GDM1 (cell line): ENCODE measurements at regions not wholly inside any gene's neighbourhood (a gene's known extent, or its start where the extent isn't known, plus 50 kb on each side); places are given as distances from the start of the nearest gene placed in this dataset.
"Not testable (repeated sequence)": the region's sequence is repeated elsewhere in the genome, so short reads cannot be mapped to it uniquely, and the experiment has no call there.

Source experiments
- DNase-seq: peaks from one replicate; lab custom pipeline; 2025; lab: John Stamatoyannopoulos, UW

GRCh38 chr1:66460776-66461175 is 73.2 kb upstream of the SGIP1 start:
- DNase-seq: no peak

GRCh38 chr1:66462313-66462712 is 71.6 kb upstream of the SGIP1 start:
- no peak for DNase-seq

- no peak for DNase-seq
These were observed 69.6 kb upstream of the SGIP1 start for GRCh38 chr1:66464351-66464750.

GRCh38 chr1:66464802-66465201 is 69.2 kb upstream of the SGIP1 start:
- DNase-seq: no peak

GRCh38 chr1:66466695-66467094 is 67.3 kb upstream of the SGIP1 start:
- not testable (repeated sequence) for DNase-seq

GRCh38 chr1:66468722-66469121 is 65.2 kb upstream of the SGIP1 start:
- DNase-seq: no peak

- no peak for DNase-seq
These were observed 58.0 kb upstream of the SGIP1 start for GRCh38 chr1:66475940-66476339.

GRCh38 chr1:66476774-66477173 is 57.2 kb upstream of the SGIP1 start:
- DNase-seq: no peak

- no peak for DNase-seq
These were observed 55.8 kb upstream of the SGIP1 start for GRCh38 chr1:66478116-66478515.

GRCh38 chr1:66480162-66480561 is 53.8 kb upstream of the SGIP1 start:
- no peak for DNase-seq

- DNase-seq: not testable (repeated sequence)
These were observed 52.7 kb upstream of the SGIP1 start for GRCh38 chr1:66481215-66481614.
